NCI-H748 (cell line): ENCODE measurements at regions not wholly inside any gene's neighbourhood (a gene's known extent, or its start where the extent isn't known, plus 50 kb on each side); places are given as distances from the start of the nearest gene placed in this dataset.
"Not testable (repeated sequence)": the region's sequence is repeated elsewhere in the genome, so short reads cannot be mapped to it uniquely, and the experiment has no call there.

Experiments
- DNase-seq: peaks from one replicate; lab custom pipeline; 2025; ENCODE audit not compliant: unreplicated experiment; lab: John Stamatoyannopoulos, UW

DNA sequence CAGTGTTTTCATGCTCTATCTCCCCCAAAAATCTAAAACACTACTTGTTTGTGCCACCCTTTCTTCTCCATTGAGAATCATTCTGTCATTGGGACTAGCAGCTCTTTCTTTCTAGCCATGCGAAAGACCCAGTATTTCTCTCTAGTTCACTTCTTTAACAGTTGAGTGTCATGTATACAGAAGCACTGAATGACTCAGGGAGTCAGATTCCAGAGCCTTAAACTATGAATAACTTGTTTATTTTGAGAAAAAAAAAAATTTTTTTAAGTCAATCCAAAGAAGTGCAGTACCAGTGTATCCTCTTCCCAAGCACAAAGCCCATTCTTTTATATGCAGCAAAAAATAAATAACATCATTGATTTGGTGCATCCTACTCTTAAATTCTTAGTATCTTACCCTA lies 415.4 kb upstream of the GRAMD2B start:
- DNase-seq: no peak

DNA sequence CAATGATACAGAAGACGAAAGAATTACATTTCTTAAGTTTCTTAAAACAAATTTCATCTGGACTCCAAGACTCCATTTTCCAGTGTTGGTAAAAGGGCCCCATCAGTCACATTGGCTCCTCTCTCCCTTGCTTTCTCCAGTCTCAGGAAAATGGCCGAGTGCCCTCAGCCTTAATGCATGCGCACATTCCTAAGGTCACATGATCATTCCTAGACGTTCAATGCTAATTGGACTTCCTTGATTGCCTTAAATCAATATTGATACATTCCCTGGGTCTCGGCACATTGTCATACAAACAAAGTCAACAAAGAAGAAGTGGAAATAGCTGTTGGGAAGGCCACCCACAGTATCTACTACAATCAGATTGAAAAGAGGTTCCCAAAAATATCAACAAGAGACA lies 413.6 kb upstream of the GRAMD2B start:
- DNase-seq: peak; percentile 43

DNA sequence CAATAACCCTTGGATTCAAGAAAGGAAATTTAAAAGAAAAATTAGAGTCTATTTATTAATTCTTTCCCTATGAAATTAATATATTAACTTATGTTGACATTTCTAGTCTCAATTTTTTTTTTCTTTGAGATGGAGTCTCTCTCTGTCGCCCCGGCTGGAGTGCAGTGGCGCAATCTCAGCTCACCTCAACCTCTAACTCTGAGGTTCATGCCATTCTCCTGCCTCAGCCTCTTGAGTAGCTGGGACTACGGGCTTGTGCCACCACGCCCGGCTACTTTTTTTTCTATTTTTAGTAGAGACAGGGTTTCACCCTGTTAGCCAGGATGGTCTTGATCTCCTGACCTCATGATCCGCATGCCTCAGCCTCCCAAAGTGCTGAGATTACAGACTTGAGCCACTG lies 411.7 kb upstream of the GRAMD2B start:
- DNase-seq: not testable (repeated sequence)

GRCh38 chr5:126014676-126015075 lies 408.5 kb upstream of the GRAMD2B start:
- DNase-seq: no peak

DNA sequence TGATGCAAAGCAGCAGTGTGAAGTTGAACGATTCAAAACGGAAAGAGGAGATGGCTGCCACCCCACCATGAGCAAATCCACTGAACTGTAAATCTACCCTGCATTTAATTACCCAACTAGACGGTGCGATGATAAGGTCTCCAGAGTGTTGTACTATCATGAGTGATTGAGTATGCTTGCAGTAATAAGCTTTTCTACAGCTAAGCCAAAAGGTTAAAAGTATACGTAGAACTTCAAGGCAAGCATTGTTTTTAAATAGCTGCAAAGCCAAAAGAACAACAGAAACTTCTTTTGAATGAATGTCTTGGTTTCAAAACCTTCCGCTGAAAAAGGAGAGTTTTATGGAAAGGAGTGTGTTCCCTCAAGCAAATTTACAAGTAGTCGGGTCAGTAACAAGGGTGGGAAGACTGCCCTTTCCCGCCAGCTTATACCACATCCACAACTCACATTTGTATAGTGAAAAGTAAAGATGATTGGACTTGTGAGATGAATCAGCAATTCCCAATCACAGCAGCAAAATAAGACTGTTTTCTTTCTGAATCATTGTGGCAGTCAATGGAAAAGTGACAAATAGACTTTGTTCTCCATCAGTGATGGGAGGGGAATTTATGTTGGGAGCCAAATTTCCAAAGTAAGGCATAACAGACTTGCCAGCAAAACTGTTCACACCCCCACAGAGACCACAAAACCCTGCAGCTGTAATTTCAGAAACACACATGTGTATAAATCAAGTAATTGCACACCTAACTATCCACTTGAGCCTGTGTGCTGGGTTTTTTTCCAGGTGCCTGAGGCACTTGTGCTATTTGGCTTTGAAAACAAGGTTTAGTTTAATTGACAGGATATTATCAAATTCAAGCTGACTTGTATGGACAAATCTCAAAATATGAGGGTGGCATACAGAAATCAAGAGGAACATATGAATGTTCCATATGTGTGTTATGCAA lies 407.7 kb upstream of the GRAMD2B start:
- peak; percentile 87 for DNase-seq

- DNase-seq: peak; percentile 55
Observed at GRCh38 chr5:126016256-126016655, 407.0 kb upstream of the GRAMD2B start.

DNA sequence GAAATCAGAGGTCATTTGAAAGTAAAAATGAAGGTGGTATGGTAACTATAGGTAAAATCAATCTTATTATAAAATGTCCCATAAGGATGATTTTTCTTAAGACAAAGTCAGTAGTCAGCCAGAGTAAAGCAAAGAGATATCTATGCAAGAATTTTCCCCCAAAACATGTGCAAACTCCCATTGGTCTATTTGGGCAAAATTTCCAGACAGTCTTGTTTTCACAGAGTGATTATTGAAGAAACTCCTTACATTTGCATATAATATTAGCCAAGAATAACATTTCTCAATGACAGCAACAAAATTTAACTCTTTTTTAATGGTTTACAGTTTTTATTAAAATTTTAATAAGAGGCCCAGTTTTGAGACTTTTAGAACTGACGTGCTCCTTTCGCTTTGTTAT lies 406.1 kb upstream of the GRAMD2B start:
- no peak for DNase-seq

DNA sequence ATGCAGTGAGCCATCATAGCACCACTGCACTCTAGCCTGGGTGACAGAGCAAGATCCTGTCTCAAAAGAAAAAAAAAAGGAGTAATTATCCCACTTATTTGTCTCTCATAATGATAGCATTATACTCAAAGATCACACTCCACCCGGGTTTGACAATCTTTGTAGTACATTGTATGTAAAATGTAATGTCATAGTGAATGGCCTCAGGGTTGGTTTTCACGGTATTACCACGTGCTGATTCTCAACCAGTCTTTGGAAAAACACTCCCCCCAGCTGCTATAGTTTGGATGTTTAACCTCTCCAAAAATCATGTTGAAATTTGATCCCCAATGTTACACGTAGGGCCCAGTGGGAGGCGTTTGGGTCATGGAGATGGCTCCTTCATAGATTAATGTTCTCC lies 402.4 kb upstream of the GRAMD2B start:
- peak; percentile 73 for DNase-seq

GRCh38 chr5:126023994-126024441 lies 399.2 kb upstream of the GRAMD2B start:
- DNase-seq: no peak

GRCh38 chr5:126027149-126027548 lies 396.1 kb upstream of the GRAMD2B start:
- no peak for DNase-seq

- DNase-seq: no peak
Observed at GRCh38 chr5:126027652-126028051, 395.6 kb upstream of the GRAMD2B start.

- DNase-seq: no peak
Observed at GRCh38 chr5:126028336-126028735, 394.9 kb upstream of the GRAMD2B start.

GRCh38 chr5:126029282-126029681 lies 393.9 kb upstream of the GRAMD2B start:
- DNase-seq: not testable (repeated sequence)

DNA sequence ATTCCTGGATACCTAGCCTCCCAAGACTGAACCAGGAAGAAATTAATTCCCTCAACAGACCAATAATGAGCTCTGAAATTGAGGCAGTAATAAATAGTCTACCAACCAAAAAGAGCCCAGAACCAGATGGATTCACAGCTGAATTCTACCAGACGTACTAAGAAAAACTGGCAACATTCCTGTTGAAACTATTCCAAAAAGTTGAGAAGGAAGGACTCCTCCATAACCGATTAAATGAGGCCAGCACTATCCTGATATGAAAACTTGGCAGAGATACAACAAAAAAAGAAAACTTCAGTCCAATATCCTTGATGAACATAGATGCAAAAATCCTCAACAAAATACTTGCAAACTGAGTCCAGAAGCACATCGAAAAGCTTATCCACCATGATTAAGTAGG lies 392.5 kb upstream of the GRAMD2B start:
- DNase-seq: no peak

GRCh38 chr5:126031989-126032716 lies 391.1 kb upstream of the GRAMD2B start:
- DNase-seq: peak; percentile 70

DNA sequence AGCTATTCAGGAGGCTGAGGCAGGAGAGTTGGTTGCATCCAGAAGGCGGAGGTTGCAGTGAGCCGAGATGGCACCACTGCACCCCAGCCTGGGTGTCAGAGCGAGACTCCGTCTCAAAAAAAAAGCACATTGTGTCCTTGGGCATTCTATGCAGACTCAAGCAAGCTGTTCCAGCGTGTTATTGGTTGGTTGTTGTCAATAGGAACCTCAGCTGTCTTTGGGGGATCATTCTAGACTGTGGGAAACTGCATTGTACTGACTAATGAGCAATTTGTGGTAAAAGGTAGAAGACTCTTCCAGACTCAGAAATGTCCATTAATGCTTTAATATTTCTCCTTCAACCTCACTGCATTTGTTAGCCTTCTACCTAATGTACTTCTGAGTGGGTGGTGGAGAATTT lies 379.5 kb upstream of the GRAMD2B start:
- peak; percentile 74 for DNase-seq

DNA sequence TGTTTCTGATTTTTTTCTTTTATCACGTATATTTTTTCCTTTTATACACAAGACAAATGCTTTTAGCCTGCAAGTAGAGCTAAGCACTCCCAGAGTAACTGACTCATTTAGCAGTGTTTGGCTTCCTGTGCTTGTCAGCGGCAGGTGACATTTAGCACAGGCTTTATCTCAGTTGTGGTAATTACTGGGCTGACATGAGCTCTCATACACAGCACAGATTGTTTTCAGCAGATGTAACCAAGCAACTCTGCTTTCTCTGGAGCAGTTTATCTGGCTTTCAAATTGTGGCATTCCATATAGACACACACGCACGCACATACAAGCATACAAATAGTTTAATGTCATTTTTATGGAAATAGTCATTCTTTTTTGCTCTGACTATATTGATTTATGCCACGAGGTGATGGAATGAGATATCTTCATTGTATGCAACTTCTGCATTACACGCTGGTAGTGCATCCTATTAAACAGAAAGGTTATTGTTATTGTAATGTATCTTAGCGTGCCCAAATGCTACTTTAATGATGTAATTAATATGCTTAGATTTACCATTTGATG lies 379.0 kb upstream of the GRAMD2B start:
- DNase-seq: peak; percentile 98

GRCh38 chr5:126044931-126045565 lies 378.2 kb upstream of the GRAMD2B start:
- no peak for DNase-seq

DNA sequence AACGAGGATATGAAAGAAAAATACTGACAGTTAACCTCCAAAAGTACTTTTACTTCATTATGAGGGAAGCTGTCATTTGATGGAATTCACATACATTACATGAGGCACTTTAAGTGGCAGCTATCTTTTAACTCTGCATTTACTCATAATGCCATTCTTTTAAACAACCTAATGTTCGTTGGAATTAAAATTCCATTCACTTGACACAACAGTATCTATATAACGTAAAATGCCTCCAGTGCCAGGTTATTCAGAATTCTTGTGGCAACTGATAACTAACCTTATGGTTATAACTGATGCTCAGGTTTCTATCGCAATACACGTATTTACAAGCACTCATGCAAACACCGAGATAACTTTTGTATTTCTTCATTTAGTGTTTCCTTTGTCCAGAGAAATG lies 376.9 kb upstream of the GRAMD2B start:
- DNase-seq: no peak

DNA sequence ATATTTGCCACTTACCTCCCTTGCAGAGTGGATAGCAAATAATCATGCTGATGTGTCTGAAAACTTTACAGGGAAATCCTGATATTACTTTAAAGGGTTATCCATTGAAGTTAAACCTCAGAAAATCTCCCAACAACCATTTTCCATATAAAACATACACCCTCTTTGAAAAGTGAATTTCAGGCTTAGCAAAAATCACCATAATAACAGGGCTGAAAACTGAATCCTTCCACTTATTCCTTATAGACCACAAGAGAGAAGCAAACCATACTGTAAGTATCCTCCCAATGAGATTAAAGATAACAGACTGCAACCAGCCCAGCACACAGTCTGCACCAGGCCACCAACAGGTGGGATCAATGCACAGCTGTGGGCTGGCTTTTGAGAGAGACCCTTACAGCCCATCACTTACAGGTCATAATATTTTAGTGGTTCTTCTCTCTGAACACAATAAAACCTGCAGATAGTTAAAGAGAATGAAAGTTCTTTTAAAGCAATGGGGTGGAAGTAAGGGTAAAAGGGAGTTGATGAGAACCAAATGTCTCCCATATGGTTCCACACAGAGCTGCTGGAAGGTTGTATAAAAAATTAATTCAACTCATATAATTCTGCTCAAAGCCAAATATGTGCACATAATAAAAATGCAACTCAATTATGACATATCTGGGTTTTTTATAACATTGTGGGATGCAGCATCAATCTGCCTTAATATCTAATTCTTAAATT lies 376.2 kb upstream of the GRAMD2B start:
- no peak for DNase-seq

DNA sequence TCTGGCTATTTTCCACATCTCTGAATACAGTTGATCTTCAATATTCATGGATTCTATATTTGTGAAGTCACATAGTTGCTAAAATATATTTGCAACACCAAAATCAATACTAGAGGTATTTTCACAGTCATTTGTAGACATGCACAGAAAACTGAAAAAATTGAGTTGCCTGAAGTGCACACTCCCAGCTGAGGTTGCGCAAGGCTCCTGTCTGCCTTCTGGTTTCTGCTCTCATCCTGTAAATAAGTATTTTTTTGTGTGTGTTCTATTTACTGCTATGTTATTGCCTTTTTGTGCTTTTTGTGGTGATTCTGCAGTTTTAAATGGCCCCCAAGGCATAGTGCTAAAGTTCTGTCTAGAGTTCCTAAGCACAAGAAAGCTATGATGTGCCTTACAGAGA lies 371.1 kb upstream of the GRAMD2B start:
- no peak for DNase-seq
